Globus pallidus (tissue), 1 donor: ENCODE measurements at regions not wholly inside any gene's neighbourhood (a gene's known extent, or its start where the extent isn't known, plus 50 kb on each side); places are given as distances from the start of the nearest gene placed in this dataset.

ENCODE experiments used
- DNase-seq: peaks from one replicate; pipeline ENCODE4 v3.0.0-alpha.2; 2015; ENCODE audit warnings: low spot score

DNA sequence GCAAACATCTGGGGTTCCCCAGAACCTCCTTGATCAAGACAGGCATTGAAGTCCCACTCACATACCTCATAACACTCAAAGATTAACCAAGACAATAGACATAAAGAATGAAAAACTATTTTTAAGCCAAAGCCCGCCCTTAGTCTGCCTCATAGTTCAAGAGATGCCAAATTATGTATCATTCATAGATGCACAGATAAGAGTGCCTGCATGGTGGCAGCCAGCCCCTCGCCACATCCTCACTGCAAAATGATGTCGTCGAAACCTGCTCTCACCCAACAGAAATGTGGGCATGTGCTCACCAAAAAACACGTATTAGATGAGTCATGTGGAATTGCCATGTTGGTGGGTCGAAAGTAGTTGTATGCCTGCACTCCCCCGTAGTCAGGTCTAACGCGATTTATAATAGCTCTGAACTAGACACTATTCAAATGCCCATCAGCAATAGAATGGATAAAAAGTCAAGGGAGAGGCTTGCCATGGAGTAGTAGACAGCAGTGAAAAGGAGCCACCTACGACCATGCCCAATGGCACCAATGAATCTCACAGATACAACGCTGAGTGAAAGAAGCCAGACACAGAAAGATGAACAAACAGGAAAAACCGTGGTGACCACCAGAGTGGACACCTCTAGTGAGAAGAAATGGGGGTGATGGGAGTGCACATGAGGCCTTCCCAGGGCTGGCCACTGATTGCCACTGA, 64.8 kb downstream of the C16orf95 start:
- DNase-seq, result no peak
